ENCODE measurements at regions not wholly inside any gene's neighbourhood (a gene's known extent, or its start where the extent isn't known, plus 50 kb on each side); places are given as distances from the start of the nearest gene placed in this dataset.

DNA sequence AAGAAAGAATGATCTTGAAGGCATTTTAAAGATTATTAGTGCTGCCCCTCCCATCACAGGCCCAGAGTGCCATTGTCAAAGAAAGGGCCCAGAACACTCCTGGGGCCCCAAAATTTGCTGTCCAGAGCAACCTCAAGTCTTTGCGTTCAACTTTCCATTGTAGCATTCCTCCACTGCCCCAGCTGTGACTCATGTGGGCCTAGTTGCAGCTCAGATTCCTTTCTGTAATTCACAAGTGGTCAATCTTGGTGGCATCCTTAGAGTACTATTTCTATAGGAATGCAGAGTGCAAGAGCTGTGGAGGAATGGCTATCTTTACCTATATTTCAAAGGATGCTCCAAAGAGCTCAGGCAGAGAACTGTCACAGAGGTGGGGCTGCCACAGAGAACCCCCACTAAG lies 1500.8 kb upstream of the IGFBP7 start:
- no peak for DNase-seq
- peaks cover 2% of the 10 kb centered on the region for H3K9me3 Mint-ChIP-seq (ENCODE audit: low read depth, unreplicated experiment)
- no peaks in the 10 kb centered on the region for H3K36me3 Mint-ChIP-seq (ENCODE audit: insufficient read depth, unreplicated experiment)
- BruUV-seq (replicated peaks): no TSS peak
- intact Hi-C loops (cut with micrococcal nuclease; ENCODE audit: unreplicated experiment): no loop called here
- TF ChIP-seq, protein P1, sequence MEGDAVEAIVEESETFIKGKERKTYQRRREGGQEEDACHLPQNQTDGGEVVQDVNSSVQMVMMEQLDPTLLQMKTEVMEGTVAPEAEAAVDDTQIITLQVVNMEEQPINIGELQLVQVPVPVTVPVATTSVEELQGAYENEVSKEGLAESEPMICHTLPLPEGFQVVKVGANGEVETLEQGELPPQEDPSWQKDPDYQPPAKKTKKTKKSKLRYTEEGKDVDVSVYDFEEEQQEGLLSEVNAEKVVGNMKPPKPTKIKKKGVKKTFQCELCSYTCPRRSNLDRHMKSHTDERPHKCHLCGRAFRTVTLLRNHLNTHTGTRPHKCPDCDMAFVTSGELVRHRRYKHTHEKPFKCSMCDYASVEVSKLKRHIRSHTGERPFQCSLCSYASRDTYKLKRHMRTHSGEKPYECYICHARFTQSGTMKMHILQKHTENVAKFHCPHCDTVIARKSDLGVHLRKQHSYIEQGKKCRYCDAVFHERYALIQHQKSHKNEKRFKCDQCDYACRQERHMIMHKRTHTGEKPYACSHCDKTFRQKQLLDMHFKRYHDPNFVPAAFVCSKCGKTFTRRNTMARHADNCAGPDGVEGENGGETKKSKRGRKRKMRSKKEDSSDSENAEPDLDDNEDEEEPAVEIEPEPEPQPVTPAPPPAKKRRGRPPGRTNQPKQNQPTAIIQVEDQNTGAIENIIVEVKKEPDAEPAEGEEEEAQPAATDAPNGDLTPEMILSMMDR (IDR thresholded peaks at IDR 0.05; ENCODE audit: unreplicated experiment): no peak
- H3K27ac Mint-ChIP-seq (ENCODE audit: unreplicated experiment): no peak overlapping the region
- H3K27me3 Mint-ChIP-seq (ENCODE audit: unreplicated experiment): no peaks in the 10 kb centered on the region
- CTCF ChIA-PET: no interaction called here
- H3K4me3 Mint-ChIP-seq (ENCODE audit: low read depth, unreplicated experiment): no peak overlapping the region
- H3K4me1 Mint-ChIP-seq (ENCODE audit: low read depth, unreplicated experiment): no peaks in the 10 kb centered on the region

DNA sequence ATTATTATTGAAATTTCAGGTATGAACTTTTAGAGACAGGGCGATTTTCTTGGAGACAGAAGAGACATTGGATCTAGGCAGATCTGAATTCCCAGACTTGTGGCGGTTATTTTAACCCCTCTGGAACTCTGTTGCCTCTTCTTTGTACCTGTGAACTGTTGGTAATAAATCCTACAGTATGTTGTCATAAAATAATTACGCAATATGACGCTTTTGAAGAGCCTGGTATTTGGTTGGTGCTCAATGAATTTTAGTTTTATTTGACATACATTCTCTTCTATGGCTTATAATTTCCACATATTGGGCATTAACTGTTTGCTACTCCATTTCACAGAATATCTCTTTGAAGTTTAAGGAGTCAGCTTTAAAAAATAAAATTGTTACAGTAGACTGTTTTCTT lies 1496.1 kb upstream of the IGFBP7 start:
- no peaks in the 10 kb centered on the region for H3K36me3 Mint-ChIP-seq (ENCODE audit: insufficient read depth, unreplicated experiment)
- H3K4me1 Mint-ChIP-seq (ENCODE audit: low read depth, unreplicated experiment): no peaks in the 10 kb centered on the region
- DNase-seq: no peak
- no peak overlapping the region for H3K4me3 Mint-ChIP-seq (ENCODE audit: low read depth, unreplicated experiment)
- H3K27me3 Mint-ChIP-seq (ENCODE audit: unreplicated experiment): no peaks in the 10 kb centered on the region
- CTCF ChIA-PET: no interaction called here
- TF ChIP-seq, protein P1 (IDR thresholded peaks at IDR 0.05; ENCODE audit: unreplicated experiment): no peak
- intact Hi-C loops (cut with micrococcal nuclease; ENCODE audit: unreplicated experiment): no loop called here
- no peak overlapping the region for H3K27ac Mint-ChIP-seq (ENCODE audit: unreplicated experiment)
- BruUV-seq (replicated peaks): no TSS peak
- peaks cover 1% of the 10 kb centered on the region for H3K9me3 Mint-ChIP-seq (ENCODE audit: low read depth, unreplicated experiment)

DNA sequence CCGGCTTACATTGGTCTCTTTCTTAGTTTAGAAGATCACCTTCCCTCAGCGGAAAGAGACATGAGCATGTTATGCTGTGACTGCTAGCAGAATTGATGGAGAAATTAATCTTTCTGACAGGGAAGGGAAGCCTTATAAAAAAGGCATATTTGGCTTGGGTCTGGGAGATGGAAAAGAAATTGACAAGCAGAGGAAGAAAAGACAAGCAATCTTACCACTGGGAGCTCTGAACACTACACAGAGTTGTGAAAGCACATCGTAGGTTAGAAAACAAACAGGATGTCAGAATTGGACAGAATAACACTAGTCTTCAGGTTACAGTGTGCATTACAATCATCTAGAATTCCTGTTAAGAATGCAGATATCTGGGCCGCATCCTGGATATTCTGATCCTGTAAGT lies 1493.8 kb upstream of the IGFBP7 start:
- BruUV-seq (replicated peaks): no TSS peak
- CTCF ChIA-PET: no interaction called here
- DNase-seq: no peak
- Mint-ChIP-seq H3K4me3 (ENCODE audit: low read depth, unreplicated experiment) (no peak overlapping the region), H3K9me3 (ENCODE audit: low read depth, unreplicated experiment) (peaks cover 5% of the 10 kb centered on the region), H3K36me3 (ENCODE audit: insufficient read depth, unreplicated experiment) (no peaks in the 10 kb centered on the region), H3K4me1 (ENCODE audit: low read depth, unreplicated experiment) (no peaks in the 10 kb centered on the region), H3K27ac (ENCODE audit: unreplicated experiment) (no peak overlapping the region), H3K27me3 (ENCODE audit: unreplicated experiment) (no peaks in the 10 kb centered on the region)
- intact Hi-C loops (cut with micrococcal nuclease; ENCODE audit: unreplicated experiment): no loop called here
- TF ChIP-seq, protein P1 (IDR thresholded peaks at IDR 0.05; ENCODE audit: unreplicated experiment): no peak

DNA sequence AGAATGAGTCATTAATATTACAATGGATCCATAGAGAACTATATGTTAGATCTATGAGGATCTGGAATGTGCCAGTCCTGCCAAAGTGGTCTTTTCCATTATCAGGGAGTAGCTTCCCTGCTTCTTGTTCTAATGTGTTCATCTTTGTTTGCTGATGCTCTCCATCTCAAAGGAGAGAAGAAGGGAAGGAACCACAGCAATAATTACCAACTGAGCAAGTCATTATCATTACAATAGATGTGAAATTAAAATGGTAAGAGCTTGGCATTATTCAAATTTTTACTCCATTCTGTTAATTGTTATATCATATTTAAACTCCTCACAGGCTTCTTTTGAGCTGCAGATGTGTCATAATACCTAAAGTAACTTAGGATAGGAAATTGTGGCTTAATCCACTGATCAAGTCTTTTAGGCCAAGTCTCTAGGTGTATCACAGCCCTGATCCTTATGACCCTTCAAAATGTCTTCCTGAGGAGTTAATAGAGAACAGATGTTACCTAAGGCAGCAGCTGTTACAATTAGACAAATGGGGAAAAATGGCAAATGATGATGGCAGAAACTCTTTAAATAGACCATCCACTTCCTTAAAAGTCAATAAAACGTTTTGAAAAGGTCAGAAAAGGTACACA lies 1492.7 kb upstream of the IGFBP7 start:
- Mint-ChIP-seq H3K9me3 (ENCODE audit: low read depth, unreplicated experiment) (peaks cover 5% of the 10 kb centered on the region), H3K27ac (ENCODE audit: unreplicated experiment) (no peak overlapping the region), H3K4me3 (ENCODE audit: low read depth, unreplicated experiment) (no peak overlapping the region), H3K27me3 (ENCODE audit: unreplicated experiment) (no peaks in the 10 kb centered on the region), H3K4me1 (ENCODE audit: low read depth, unreplicated experiment) (no peaks in the 10 kb centered on the region), H3K36me3 (ENCODE audit: insufficient read depth, unreplicated experiment) (no peaks in the 10 kb centered on the region)
- DNase-seq: no peak
- CTCF ChIA-PET: no interaction called here
- TF ChIP-seq, protein P1 (IDR thresholded peaks at IDR 0.05; ENCODE audit: unreplicated experiment): no peak
- intact Hi-C loops (cut with micrococcal nuclease; ENCODE audit: unreplicated experiment): no loop called here
- BruUV-seq (replicated peaks): no TSS peak

Data from Calu3 (cell line).